Activated CD4-positive, alpha-beta T cell treated with anti-CD3 and anti-CD28 coated beads, Interleukin-2, amount 10 ng/mL, durations not matched to agents 7 days and 5 days (primary cell): ENCODE measurements at regions not wholly inside any gene's neighbourhood (a gene's known extent, or its start where the extent isn't known, plus 50 kb on each side); places are given as distances from the start of the nearest gene placed in this dataset.
"Not testable (repeated sequence)": the region's sequence is repeated elsewhere in the genome, so short reads cannot be mapped to it uniquely, and the experiment has no call there.

ENCODE experiments used
- CTCF ChIA-PET: fragments of 350-600 bp; sonication (Branson Sonifier 250); formaldehyde crosslinking; loops from one replicate; lab custom pipeline; 2021; ENCODE audit warnings: antibody characterized with exemption; lab: Charles Lee
- POLR2A ChIA-PET: fragments of 350-600 bp; sonication (Branson Sonifier 250); formaldehyde crosslinking; loops from one replicate; lab custom pipeline; 2021; ENCODE audit warnings: antibody characterized with exemption; lab: Charles Lee
- DNase-seq: peaks from one replicate; pipeline ENCODE4 v3.0.0-alpha.2; 2020
- H3K27ac Mint-ChIP-seq: one replicate; pipeline ENCODE4 v1.8.0; 2021; ENCODE audit warnings: mild to moderate bottlenecking, moderate library complexity, mixed read lengths
- H3K27me3 Mint-ChIP-seq: one replicate; pipeline ENCODE4 v1.8.0; 2021; ENCODE audit warnings: mixed read lengths
- H3K36me3 Mint-ChIP-seq: one replicate; pipeline ENCODE4 v1.8.0; 2021; ENCODE audit warnings: low read depth, mixed read lengths
- H3K4me1 Mint-ChIP-seq: one replicate; pipeline ENCODE4 v1.8.0; 2021; ENCODE audit warnings: mixed read lengths
- H3K4me3 Mint-ChIP-seq: one replicate; pipeline ENCODE4 v1.8.0; 2021; ENCODE audit warnings: mild to moderate bottlenecking, moderate library complexity, mixed read lengths
- H3K9me3 Mint-ChIP-seq: one replicate; pipeline ENCODE4 v1.8.0; 2021; ENCODE audit warnings: mixed read lengths

GRCh38 chr6:122859676-122860075 lies 70.6 kb downstream of the SMPDL3A start:
- Mint-ChIP-seq H3K27me3 (no peaks in the 10 kb centered on the region), H3K4me3 (no peak overlapping the region), H3K9me3 (no peaks in the 10 kb centered on the region), H3K36me3 (no peaks in the 10 kb centered on the region), H3K27ac (no peak overlapping the region), H3K4me1 (no peaks in the 10 kb centered on the region)
- CTCF ChIA-PET = no interaction called here
- POLR2A ChIA-PET = no interaction called here
- DNase-seq = no peak

GRCh38 chr6:122861594-122861993 lies 72.5 kb downstream of the SMPDL3A start:
- H3K27me3 Mint-ChIP-seq = no peaks in the 10 kb centered on the region
- H3K9me3 Mint-ChIP-seq = no peaks in the 10 kb centered on the region
- POLR2A ChIA-PET = no interaction called here
- CTCF ChIA-PET = no interaction called here
- no peaks in the 10 kb centered on the region for H3K4me1 Mint-ChIP-seq
- no peak overlapping the region for H3K4me3 Mint-ChIP-seq
- H3K27ac Mint-ChIP-seq = no peak overlapping the region
- no peak for DNase-seq
- no peaks in the 10 kb centered on the region for H3K36me3 Mint-ChIP-seq

GRCh38 chr6:122868137-122868536 lies 79.1 kb downstream of the SMPDL3A start:
- Mint-ChIP-seq H3K27me3 (no peaks in the 10 kb centered on the region), H3K36me3 (no peaks in the 10 kb centered on the region), H3K9me3 (no peaks in the 10 kb centered on the region), H3K4me1 (no peaks in the 10 kb centered on the region), H3K4me3 (no peak overlapping the region), H3K27ac (no peak overlapping the region)
- DNase-seq = no peak
- CTCF ChIA-PET = no interaction called here
- POLR2A ChIA-PET = no interaction called here

GRCh38 chr6:122869437-122870024 lies 80.5 kb downstream of the SMPDL3A start:
- H3K36me3 Mint-ChIP-seq = no peaks in the 10 kb centered on the region
- DNase-seq = no peak

GRCh38 chr6:122871079-122871478 lies 82.0 kb downstream of the SMPDL3A start:
- CTCF ChIA-PET = no interaction called here
- DNase-seq = no peak
- no peaks in the 10 kb centered on the region for H3K27me3 Mint-ChIP-seq

More at GRCh38 chr6:122869437-122870024, 80.5 kb downstream of the SMPDL3A start:
- ChIA-PET POLR2A (no interaction called here), CTCF (no interaction called here)
- Mint-ChIP-seq H3K9me3 (no peaks in the 10 kb centered on the region), H3K4me1 (no peaks in the 10 kb centered on the region), H3K27ac (no peak overlapping the region), H3K4me3 (no peak overlapping the region), H3K27me3 (no peaks in the 10 kb centered on the region)

GRCh38 chr6:122872311-122872710 lies 83.3 kb downstream of the SMPDL3A start:
- DNase-seq = no peak
- no peaks in the 10 kb centered on the region for H3K27me3 Mint-ChIP-seq
- H3K4me3 Mint-ChIP-seq = no peak overlapping the region
- ChIA-PET CTCF (no interaction called here), POLR2A (no interaction called here)
- no peaks in the 10 kb centered on the region for H3K36me3 Mint-ChIP-seq
- no peaks in the 10 kb centered on the region for H3K9me3 Mint-ChIP-seq
- H3K4me1 Mint-ChIP-seq = no peaks in the 10 kb centered on the region
- no peak overlapping the region for H3K27ac Mint-ChIP-seq

More at GRCh38 chr6:122871079-122871478, 82.0 kb downstream of the SMPDL3A start:
- Mint-ChIP-seq H3K36me3 (no peaks in the 10 kb centered on the region), H3K4me1 (no peaks in the 10 kb centered on the region), H3K4me3 (no peak overlapping the region), H3K27ac (no peak overlapping the region), H3K9me3 (no peaks in the 10 kb centered on the region)
- POLR2A ChIA-PET = no interaction called here

- no peaks in the 10 kb centered on the region for H3K27me3 Mint-ChIP-seq
- CTCF ChIA-PET = interaction anchor here (0.6 kb wide), 1 partner anchor 90 kb away, joined by 3 read pairs; no protein-coding TSS in a partner anchor
- POLR2A ChIA-PET = no interaction called here
- no peak overlapping the region for H3K27ac Mint-ChIP-seq
- no peaks in the 10 kb centered on the region for H3K9me3 Mint-ChIP-seq
- no peaks in the 10 kb centered on the region for H3K4me1 Mint-ChIP-seq
- DNase-seq = no peak
- no peaks in the 10 kb centered on the region for H3K36me3 Mint-ChIP-seq
- no peak overlapping the region for H3K4me3 Mint-ChIP-seq
These were observed 88.2 kb downstream of the SMPDL3A start for GRCh38 chr6:122877302-122877701.

GRCh38 chr6:122878796-122879195 lies 89.7 kb downstream of the SMPDL3A start:
- H3K36me3 Mint-ChIP-seq = no peaks in the 10 kb centered on the region
- H3K27me3 Mint-ChIP-seq = no peaks in the 10 kb centered on the region
- H3K4me3 Mint-ChIP-seq = no peak overlapping the region
- no peaks in the 10 kb centered on the region for H3K4me1 Mint-ChIP-seq
- DNase-seq = no peak
- ChIA-PET POLR2A (no interaction called here), CTCF (no interaction called here)
- H3K9me3 Mint-ChIP-seq = no peaks in the 10 kb centered on the region
- H3K27ac Mint-ChIP-seq = no peak overlapping the region

- ChIA-PET POLR2A (no interaction called here), CTCF (no interaction called here)
- H3K27ac Mint-ChIP-seq = no peak overlapping the region
- no peak overlapping the region for H3K4me3 Mint-ChIP-seq
- no peak for DNase-seq
- no peaks in the 10 kb centered on the region for H3K9me3 Mint-ChIP-seq
- no peaks in the 10 kb centered on the region for H3K4me1 Mint-ChIP-seq
- no peaks in the 10 kb centered on the region for H3K36me3 Mint-ChIP-seq
- H3K27me3 Mint-ChIP-seq = no peaks in the 10 kb centered on the region
These were observed 97.4 kb downstream of the SMPDL3A start for GRCh38 chr6:122886481-122886880.

GRCh38 chr6:122887941-122888340 lies 98.9 kb downstream of the SMPDL3A start:
- Mint-ChIP-seq H3K4me3 (no peak overlapping the region), H3K36me3 (no peaks in the 10 kb centered on the region), H3K27ac (no peak overlapping the region), H3K9me3 (no peaks in the 10 kb centered on the region), H3K27me3 (no peaks in the 10 kb centered on the region), H3K4me1 (no peaks in the 10 kb centered on the region)
- DNase-seq = no peak
- ChIA-PET CTCF (no interaction called here), POLR2A (no interaction called here)

- H3K9me3 Mint-ChIP-seq, H3K27ac Mint-ChIP-seq, POLR2A ChIA-PET, DNase-seq, CTCF ChIA-PET, H3K4me1 Mint-ChIP-seq, H3K27me3 Mint-ChIP-seq, H3K36me3 Mint-ChIP-seq, H3K4me3 Mint-ChIP-seq: not testable (repeated sequence)
These were observed 99.6 kb downstream of the SMPDL3A start for GRCh38 chr6:122888680-122889079.

- Mint-ChIP-seq H3K27me3 (no peaks in the 10 kb centered on the region), H3K4me3 (no peak overlapping the region), H3K9me3 (no peaks in the 10 kb centered on the region), H3K36me3 (no peaks in the 10 kb centered on the region), H3K27ac (no peak overlapping the region), H3K4me1 (no peaks in the 10 kb centered on the region)
- CTCF ChIA-PET = no interaction called here
- POLR2A ChIA-PET = no interaction called here
- no peak for DNase-seq
These were observed 101.2 kb downstream of the SMPDL3A start for GRCh38 chr6:122890250-122890649.

GRCh38 chr6:122894791-122895190 lies 101.2 kb upstream of the CLVS2 start:
- Mint-ChIP-seq H3K4me3 (no peak overlapping the region), H3K36me3 (no peaks in the 10 kb centered on the region), H3K4me1 (no peaks in the 10 kb centered on the region), H3K27me3 (no peaks in the 10 kb centered on the region), H3K9me3 (no peaks in the 10 kb centered on the region), H3K27ac (no peak overlapping the region)
- POLR2A ChIA-PET = no interaction called here
- no peak for DNase-seq
- CTCF ChIA-PET = no interaction called here

- no peaks in the 10 kb centered on the region for H3K4me1 Mint-ChIP-seq
- no peaks in the 10 kb centered on the region for H3K27me3 Mint-ChIP-seq
- H3K27ac Mint-ChIP-seq = no peak overlapping the region
- ChIA-PET CTCF (no interaction called here), POLR2A (no interaction called here)
- H3K36me3 Mint-ChIP-seq = no peaks in the 10 kb centered on the region
- H3K4me3 Mint-ChIP-seq = no peak overlapping the region
- DNase-seq = no peak
- H3K9me3 Mint-ChIP-seq = no peaks in the 10 kb centered on the region
These were observed 93.7 kb upstream of the CLVS2 start for GRCh38 chr6:122902326-122902725.
